Thyroid gland (tissue), 4 donors: ENCODE measurements at regions not wholly inside any gene's neighbourhood (a gene's known extent, or its start where the extent isn't known, plus 50 kb on each side); places are given as distances from the start of the nearest gene placed in this dataset.

ENCODE experiments used
- DNase-seq, 2 donors: peaks; one replicate each; pipeline ENCODE4 v3.0.0-alpha.2; 2019
- H3K27ac ChIP-seq, 3 donors: fragments of 200-600 bp; sonication (generic); 1 replicate in 2 of 3; 2 replicates in 1 of 3; pipeline ENCODE4 v1.5.1; 2016 to 2019; ENCODE audit warnings: mild to moderate bottlenecking in 1 of 3, moderate library complexity in 1 of 3
- H3K27me3 ChIP-seq: fragments of 200-600 bp; sonication (generic); one replicate; pipeline ENCODE4 v1.5.1; 2019
- H3K36me3 ChIP-seq, 2 donors: fragments of 200-600 bp; sonication (generic); one replicate each; pipeline ENCODE4 v1.5.1; 2016 to 2019
- H3K4me1 ChIP-seq, 2 donors: fragments of 200-600 bp; sonication (generic); one replicate each; pipeline ENCODE4 v1.5.1; 2017 to 2019
- H3K4me3 ChIP-seq, 3 donors: fragments of 200-600 bp; sonication (generic); replicated peaks in 1 of 3; 1 replicate in 2 of 3; 2 replicates in 1 of 3; pipeline ENCODE4 v1.5.1; 2016; ENCODE audit warnings: mild to moderate bottlenecking in 1 of 3
- H3K9me3 ChIP-seq: fragments of 200-600 bp; sonication (generic); one replicate; pipeline ENCODE4 v1.5.1; 2017
- POLR2A ChIP-seq, 2 donors: fragments of 450-650 bp; IDR thresholded peaks; one replicate each; pipeline ENCODE4 v1.6.1; 2017; ENCODE audit warnings: antibody characterized with exemption in 2 of 2, mild to moderate bottlenecking in 2 of 2, moderate library complexity in 1 of 2
- WGBS, 2 donors: methylation state at CpG; one replicate each; pipeline ENCODE4 v1.1.5; 2017; 5-methylcytosine and 5-hydroxymethylcytosine counted together
- intact Hi-C: fragments of 100-400 bp; cut with DNase I; formaldehyde crosslinking; loops from one replicate; pipeline ENCODE4 v1.15.1; 2023
- TF ChIP-seq, protein P1 (sequence below), 6 experiments: fragments of 200-600 bp in 3 of 6; fragments of 450-650 bp in 3 of 6; sonication (generic) in 3 of 6; IDR thresholded peaks; one replicate each; pipeline ENCODE4 v1.5.1; 2016 to 2019; ENCODE audit warnings: antibody characterized with exemption in 6 of 6, mild to moderate bottlenecking in 2 of 6, inconsistent platforms in 1 of 6, moderate library complexity in 1 of 6

DNA sequence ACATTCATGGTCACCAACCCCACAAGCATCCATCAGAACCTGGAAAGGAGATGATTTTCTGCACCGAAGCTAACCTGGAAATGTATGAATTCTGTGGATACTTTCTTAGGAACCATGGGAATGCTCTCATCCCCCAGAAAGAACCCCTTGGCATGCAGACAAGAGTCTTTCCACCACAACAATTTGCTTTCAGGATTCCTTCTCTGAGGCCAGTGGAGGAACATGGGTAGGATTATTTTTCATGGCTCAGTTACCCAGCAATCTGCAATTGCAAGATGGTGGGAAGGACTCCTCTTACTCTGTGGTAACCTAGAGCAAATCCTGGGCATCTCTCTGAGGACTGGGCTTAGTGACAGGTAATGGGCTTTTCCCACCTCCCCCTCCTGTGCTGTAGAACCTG, 131.9 kb upstream of the MSX1 start:
- H3K27me3 ChIP-seq, result no peaks in the 10 kb centered on the region
- no peaks in the 10 kb centered on the region for H3K36me3 ChIP-seq
- H3K9me3 ChIP-seq, result no peaks in the 10 kb centered on the region
- H3K4me1 ChIP-seq, result no peaks in the 10 kb centered on the region
- no peak overlapping the region for H3K4me3 ChIP-seq
- intact Hi-C loops, result no loop called here
- WGBS, 2 donors, result 80 to 91% methylated on average over 1 of the region's 1 CpG
- TF ChIP-seq POLR2A (IDR thresholded peaks at IDR 0.05), result no peak
- TF ChIP-seq, protein P1, sequence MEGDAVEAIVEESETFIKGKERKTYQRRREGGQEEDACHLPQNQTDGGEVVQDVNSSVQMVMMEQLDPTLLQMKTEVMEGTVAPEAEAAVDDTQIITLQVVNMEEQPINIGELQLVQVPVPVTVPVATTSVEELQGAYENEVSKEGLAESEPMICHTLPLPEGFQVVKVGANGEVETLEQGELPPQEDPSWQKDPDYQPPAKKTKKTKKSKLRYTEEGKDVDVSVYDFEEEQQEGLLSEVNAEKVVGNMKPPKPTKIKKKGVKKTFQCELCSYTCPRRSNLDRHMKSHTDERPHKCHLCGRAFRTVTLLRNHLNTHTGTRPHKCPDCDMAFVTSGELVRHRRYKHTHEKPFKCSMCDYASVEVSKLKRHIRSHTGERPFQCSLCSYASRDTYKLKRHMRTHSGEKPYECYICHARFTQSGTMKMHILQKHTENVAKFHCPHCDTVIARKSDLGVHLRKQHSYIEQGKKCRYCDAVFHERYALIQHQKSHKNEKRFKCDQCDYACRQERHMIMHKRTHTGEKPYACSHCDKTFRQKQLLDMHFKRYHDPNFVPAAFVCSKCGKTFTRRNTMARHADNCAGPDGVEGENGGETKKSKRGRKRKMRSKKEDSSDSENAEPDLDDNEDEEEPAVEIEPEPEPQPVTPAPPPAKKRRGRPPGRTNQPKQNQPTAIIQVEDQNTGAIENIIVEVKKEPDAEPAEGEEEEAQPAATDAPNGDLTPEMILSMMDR (IDR thresholded peaks at IDR 0.05), result no peak
- DNase-seq, result no peak
- H3K27ac ChIP-seq, result no peak overlapping the region

DNA sequence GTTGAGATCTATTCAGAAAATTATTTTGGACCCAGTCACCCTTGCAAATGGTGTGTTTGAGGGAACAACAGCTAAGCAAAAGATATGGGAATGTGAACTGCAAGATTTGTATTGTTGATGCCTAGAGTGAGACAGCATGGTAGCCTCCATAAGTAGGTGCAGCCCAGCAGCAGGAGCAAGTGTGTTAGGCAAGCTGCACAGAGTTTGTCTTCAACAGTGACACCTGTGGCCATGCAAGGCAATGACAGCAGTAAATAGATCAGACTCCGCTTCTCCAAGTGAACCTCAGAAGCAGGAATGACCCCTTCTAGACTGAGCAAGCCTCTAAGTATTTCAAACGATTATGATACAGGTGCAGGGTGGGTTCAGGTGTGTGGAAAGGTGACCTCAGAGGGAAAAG, 133.4 kb upstream of the MSX1 start:
- H3K36me3 ChIP-seq, result no peaks in the 10 kb centered on the region
- TF ChIP-seq, protein P1 (IDR thresholded peaks at IDR 0.05), result no peak
- TF ChIP-seq POLR2A (IDR thresholded peaks at IDR 0.05), result no peak
- no peaks in the 10 kb centered on the region for H3K27me3 ChIP-seq
- DNase-seq, result no peak
- intact Hi-C loops, result no loop called here
- no peak overlapping the region for H3K27ac ChIP-seq
- no peak overlapping the region for H3K4me3 ChIP-seq
- H3K4me1 ChIP-seq, result no peaks in the 10 kb centered on the region
- H3K9me3 ChIP-seq, result no peaks in the 10 kb centered on the region
- WGBS, 2 donors, result 85 to 95% methylated on average over 2 of the region's 2 CpGs

DNA sequence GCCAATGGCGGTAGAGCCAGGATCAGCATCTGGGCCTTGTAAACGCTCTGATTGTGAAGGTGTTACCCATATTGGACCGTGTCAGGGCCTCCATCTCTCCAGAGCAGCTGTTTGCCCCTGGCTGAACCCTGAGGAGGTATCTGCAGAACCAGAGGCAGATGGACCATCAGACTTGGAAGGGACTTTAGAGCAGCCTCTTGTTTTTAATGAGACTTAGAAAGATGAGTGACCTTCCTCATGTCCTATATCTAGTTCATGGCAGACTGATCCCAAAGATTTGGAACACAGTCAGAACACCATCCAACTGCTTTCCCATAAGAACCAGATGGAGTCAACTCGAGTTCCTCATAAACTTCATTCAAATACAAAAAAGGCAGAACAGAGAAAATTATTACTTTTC, 135.1 kb upstream of the MSX1 start:
- DNase-seq, result no peak
- 86 to 90% methylated on average over 4 of the region's 4 CpGs for WGBS, 2 donors
- Histone ChIP-seq H3K36me3 (no peaks in the 10 kb centered on the region), H3K4me3 (no peak overlapping the region), H3K4me1 (no peaks in the 10 kb centered on the region), H3K9me3 (no peaks in the 10 kb centered on the region), H3K27ac (no peak overlapping the region), H3K27me3 (no peaks in the 10 kb centered on the region)
- TF ChIP-seq, protein P1 (IDR thresholded peaks at IDR 0.05), result no peak
- TF ChIP-seq POLR2A (IDR thresholded peaks at IDR 0.05), result no peak
- intact Hi-C loops, result no loop called here

DNA sequence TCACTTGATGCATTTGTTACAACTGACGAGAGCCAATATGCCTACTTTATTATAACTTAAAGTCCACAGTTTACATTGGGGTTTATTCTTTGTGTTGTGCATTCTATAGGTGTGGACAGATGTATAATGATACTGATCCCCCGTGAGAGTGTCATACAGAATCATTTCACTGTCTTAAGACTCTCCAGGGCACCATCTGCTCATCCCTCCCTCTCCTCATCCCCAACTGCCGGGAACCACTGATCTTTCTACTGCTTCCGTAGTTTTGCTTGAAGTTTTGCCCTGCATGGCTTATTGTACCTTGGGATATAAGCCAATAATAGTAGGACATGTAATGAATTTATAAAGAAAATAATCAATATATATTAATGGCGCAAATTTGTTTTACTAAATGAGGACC, 137.8 kb upstream of the MSX1 start:
- intact Hi-C loops, result no loop called here
- WGBS, 2 donors, result 94% methylated on average over 5 of the region's 5 CpGs

DNA sequence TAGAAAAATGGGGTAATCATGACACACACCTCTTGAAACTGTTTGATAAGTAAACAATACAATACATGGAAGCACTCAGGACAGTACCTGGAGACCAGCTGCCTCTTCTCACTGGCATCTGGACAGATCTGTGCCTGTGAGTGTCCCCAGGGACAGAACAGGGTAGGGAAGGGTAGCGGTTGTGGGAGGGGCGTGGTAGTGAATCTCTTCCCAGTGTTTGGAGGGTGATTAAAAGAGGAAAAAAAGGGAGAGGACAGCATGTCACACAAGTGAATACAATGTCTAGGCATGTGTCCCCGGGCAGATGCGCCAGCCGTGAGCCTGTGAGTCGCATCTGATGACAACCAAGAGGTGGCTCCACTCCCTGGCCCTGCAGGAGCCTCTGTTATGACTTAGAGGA, 138.8 kb upstream of the MSX1 start:
- intact Hi-C loops, result no loop called here

More for the DNA sequence above, 137.8 kb upstream of the MSX1 start:
- Histone ChIP-seq H3K27ac (no peak overlapping the region), H3K4me3 (no peak overlapping the region), H3K36me3 (no peaks in the 10 kb centered on the region), H3K27me3 (no peaks in the 10 kb centered on the region), H3K4me1 (no peaks in the 10 kb centered on the region), H3K9me3 (no peaks in the 10 kb centered on the region)
- TF ChIP-seq, protein P1 (IDR thresholded peaks at IDR 0.05), result no peak
- no peak for TF ChIP-seq POLR2A (IDR thresholded peaks at IDR 0.05)
- DNase-seq, result no peak

More for the DNA sequence above, 138.8 kb upstream of the MSX1 start:
- Histone ChIP-seq H3K36me3 (no peaks in the 10 kb centered on the region), H3K27ac (no peak overlapping the region), H3K9me3 (no peaks in the 10 kb centered on the region), H3K4me1 (no peaks in the 10 kb centered on the region), H3K27me3 (no peaks in the 10 kb centered on the region), H3K4me3 (no peak overlapping the region)
- TF ChIP-seq, protein P1 (IDR thresholded peaks at IDR 0.05), result no peak
- TF ChIP-seq POLR2A (IDR thresholded peaks at IDR 0.05), result no peak
- no peak for DNase-seq
- 94 to 96% methylated on average over 6 of the region's 6 CpGs for WGBS, 2 donors
